ENCODE measurements at regions not wholly inside any gene's neighbourhood (a gene's known extent, or its start where the extent isn't known, plus 50 kb on each side); places are given as distances from the start of the nearest gene placed in this dataset.

DNA sequence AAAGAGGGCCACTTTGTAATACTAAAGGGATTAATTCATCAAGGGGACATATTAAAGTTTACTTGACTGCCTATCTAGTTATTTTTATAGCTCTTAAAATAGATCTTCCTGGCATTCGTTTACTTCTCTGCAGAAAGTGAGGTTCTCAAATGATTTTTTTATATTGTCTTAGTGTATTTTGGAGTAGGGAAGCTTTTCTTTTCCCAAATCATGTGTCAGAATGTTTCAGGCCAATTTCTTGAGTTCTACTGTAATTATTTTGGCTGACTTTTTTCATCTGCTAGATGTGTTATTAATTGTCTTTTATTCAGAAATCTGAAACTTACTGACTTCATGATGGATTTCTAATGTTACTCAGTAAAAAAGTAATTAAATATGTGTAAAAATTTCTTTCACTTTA, 60.2 kb upstream of the FBXL7 start:
- H3K27me3 ChIP-seq (ENCODE audit: insufficient read depth in 3 of 3, low read length in 2 of 3), result no peaks in the 10 kb centered on the region
- DNase-seq (no peak), ATAC-seq (no peak)
- no peaks in the 10 kb centered on the region for H3K9me3 ChIP-seq
- H3K4me1 ChIP-seq, result no peaks in the 10 kb centered on the region
- H3K36me3 ChIP-seq (ENCODE audit: insufficient read depth in 1 of 2, low read depth in 1 of 2), result no peaks in the 10 kb centered on the region
- H3K4me3 ChIP-seq, result no peak overlapping the region
- intact Hi-C loops (cut with DNase I), result no loop called here
- H3K27ac ChIP-seq, result no peak overlapping the region
- WGBS, 3 donors, result 28 to 36% (median 36%) methylated on average over 1 of the region's 1 CpG
- TF ChIP-seq, protein P1, sequence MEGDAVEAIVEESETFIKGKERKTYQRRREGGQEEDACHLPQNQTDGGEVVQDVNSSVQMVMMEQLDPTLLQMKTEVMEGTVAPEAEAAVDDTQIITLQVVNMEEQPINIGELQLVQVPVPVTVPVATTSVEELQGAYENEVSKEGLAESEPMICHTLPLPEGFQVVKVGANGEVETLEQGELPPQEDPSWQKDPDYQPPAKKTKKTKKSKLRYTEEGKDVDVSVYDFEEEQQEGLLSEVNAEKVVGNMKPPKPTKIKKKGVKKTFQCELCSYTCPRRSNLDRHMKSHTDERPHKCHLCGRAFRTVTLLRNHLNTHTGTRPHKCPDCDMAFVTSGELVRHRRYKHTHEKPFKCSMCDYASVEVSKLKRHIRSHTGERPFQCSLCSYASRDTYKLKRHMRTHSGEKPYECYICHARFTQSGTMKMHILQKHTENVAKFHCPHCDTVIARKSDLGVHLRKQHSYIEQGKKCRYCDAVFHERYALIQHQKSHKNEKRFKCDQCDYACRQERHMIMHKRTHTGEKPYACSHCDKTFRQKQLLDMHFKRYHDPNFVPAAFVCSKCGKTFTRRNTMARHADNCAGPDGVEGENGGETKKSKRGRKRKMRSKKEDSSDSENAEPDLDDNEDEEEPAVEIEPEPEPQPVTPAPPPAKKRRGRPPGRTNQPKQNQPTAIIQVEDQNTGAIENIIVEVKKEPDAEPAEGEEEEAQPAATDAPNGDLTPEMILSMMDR (IDR thresholded peaks at IDR 0.05), result no peak

DNA sequence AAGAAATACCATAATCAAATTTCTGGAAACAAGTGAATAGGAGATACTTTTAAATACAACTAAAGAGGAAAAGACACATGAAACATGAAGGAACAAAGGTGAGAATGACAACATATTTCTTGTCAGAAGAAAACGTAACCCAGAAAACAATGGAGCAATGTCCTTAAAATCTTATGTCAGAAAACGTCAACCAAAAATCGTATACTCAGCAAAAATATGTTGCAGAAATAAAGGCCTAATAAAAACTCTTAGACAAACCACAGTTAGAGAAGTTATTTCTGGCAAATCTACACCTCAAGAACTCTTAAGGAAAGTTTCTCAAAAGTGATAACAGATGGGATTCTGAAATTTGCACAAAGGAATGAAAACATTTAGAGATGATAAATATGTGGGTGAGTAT, 66.3 kb upstream of the FBXL7 start:
- H3K4me3 ChIP-seq, result no peak overlapping the region

DNA sequence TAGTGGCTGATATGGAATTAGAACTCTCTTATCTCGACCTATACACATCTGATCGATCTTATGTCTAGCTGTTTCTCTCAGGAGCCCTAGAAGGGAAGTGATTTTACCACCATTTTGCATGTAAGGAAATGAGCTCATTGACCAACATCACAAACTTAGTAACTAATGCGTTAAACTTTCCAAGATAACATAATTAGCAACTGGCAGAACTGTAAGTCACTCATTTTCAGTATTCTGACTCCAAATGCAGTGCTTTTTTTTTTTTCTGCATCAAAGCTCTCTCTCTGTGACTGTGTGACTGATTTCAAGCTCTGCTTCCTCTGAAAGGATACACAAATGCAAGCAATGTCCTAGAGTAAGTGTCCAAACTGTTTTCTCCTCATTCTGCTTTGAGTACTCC, 68.1 kb upstream of the FBXL7 start:
- H3K4me1 ChIP-seq, result no peaks in the 10 kb centered on the region
- H3K9me3 ChIP-seq, result no peaks in the 10 kb centered on the region
- no peaks in the 10 kb centered on the region for H3K36me3 ChIP-seq (ENCODE audit: insufficient read depth in 1 of 2, low read depth in 1 of 2)
- TF ChIP-seq, protein P1 (IDR thresholded peaks at IDR 0.05), result no peak
- DNase-seq (no peak), ATAC-seq (no peak)
- intact Hi-C loops (cut with DNase I), result no loop called here
- 63 to 75% (median 68%) methylated on average over 3 of the region's 3 CpGs for WGBS, 3 donors
- no peak overlapping the region for H3K4me3 ChIP-seq
- H3K27me3 ChIP-seq (ENCODE audit: insufficient read depth in 3 of 3, low read length in 2 of 3), result no peaks in the 10 kb centered on the region
- no peak overlapping the region for H3K27ac ChIP-seq

More for the DNA sequence above, 66.3 kb upstream of the FBXL7 start:
- intact Hi-C loops (cut with DNase I), result no loop called here
- Histone ChIP-seq H3K36me3 (ENCODE audit: insufficient read depth in 1 of 2, low read depth in 1 of 2) (no peaks in the 10 kb centered on the region), H3K27ac (no peak overlapping the region), H3K27me3 (ENCODE audit: insufficient read depth in 3 of 3, low read length in 2 of 3) (no peaks in the 10 kb centered on the region), H3K4me1 (no peaks in the 10 kb centered on the region), H3K9me3 (no peaks in the 10 kb centered on the region)
- ATAC-seq (no peak), DNase-seq (no peak)
- 85 to 88% (median 85%) methylated on average over 3 of the region's 3 CpGs for WGBS, 3 donors
- TF ChIP-seq, protein P1 (IDR thresholded peaks at IDR 0.05), result no peak

DNA sequence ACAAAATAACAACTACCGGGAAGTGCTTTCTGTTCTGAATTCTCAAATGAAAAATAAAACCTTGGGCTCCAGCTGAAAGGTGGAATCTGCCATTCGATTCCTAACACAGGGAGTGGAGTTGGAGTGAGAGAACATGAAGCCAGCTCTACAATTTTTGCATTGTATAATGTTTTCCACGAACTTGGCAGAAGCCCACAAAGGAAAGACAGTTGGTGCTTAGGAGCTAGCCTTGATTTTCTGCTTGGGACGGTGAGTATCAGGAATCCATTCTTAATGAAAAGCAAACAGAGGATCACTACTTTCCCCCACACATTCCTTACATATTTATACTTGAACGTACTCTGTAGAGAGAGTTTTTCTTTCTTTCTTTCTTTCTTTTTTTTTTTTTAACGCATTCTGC, 74.2 kb upstream of the FBXL7 start:
- peak overlapping the region; percentile 22 for H3K4me3 ChIP-seq
- no peaks in the 10 kb centered on the region for H3K4me1 ChIP-seq
- TF ChIP-seq, protein P1 (IDR thresholded peaks at IDR 0.05), result no peak
- intact Hi-C loops (cut with DNase I), result no loop called here
- ATAC-seq (no peak), DNase-seq (no peak)
- no peaks in the 10 kb centered on the region for H3K9me3 ChIP-seq
- peaks cover 0 to 1% (median 0%) of the 10 kb centered on the region in 3 donors for H3K27me3 ChIP-seq (ENCODE audit: insufficient read depth in 3 of 3, low read length in 2 of 3)
- no peak overlapping the region for H3K27ac ChIP-seq
- no peaks in the 10 kb centered on the region for H3K36me3 ChIP-seq (ENCODE audit: insufficient read depth in 1 of 2, low read depth in 1 of 2)
- WGBS, 3 donors, result 6 to 13% (median 11%) methylated on average over 6 of the region's 6 CpGs

DNA sequence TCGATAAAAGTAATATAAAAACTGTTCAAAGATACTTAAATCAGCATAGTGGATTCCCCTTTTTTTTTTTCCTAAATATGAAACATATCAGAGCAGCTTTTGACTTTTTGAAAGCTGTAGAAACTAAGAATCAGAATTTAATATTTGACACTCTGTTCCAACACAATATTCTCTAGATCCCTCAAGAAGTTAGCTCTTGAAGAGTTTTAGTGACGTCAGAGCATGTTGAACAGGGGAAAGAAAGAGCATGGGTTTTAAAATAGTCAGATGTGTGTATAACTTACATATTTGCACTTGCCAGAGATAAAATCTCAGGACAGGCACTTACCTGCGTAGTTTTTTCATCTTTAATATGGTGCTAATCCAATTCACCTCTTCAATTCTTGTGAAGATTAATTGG, 75.2 kb upstream of the FBXL7 start:
- H3K36me3 ChIP-seq (ENCODE audit: insufficient read depth in 1 of 2, low read depth in 1 of 2), result no peaks in the 10 kb centered on the region
- no peaks in the 10 kb centered on the region for H3K4me1 ChIP-seq
- TF ChIP-seq, protein P1 (IDR thresholded peaks at IDR 0.05), result no peak
- ATAC-seq, result no peak
- intact Hi-C loops (cut with DNase I), result no loop called here
- DNase-seq, result no peak
- no peak overlapping the region for H3K27ac ChIP-seq
- no peak overlapping the region for H3K4me3 ChIP-seq
- peaks cover 0 to 1% (median 0%) of the 10 kb centered on the region in 3 donors for H3K27me3 ChIP-seq (ENCODE audit: insufficient read depth in 3 of 3, low read length in 2 of 3)
- H3K9me3 ChIP-seq, result no peaks in the 10 kb centered on the region
- WGBS, 3 donors, result 85 to 92% (median 87%) methylated on average over 3 of the region's 3 CpGs
